ENCODE measurements at regions not wholly inside any gene's neighbourhood (a gene's known extent, or its start where the extent isn't known, plus 50 kb on each side); places are given as distances from the start of the nearest gene placed in this dataset.

GRCh38 chrX:26631385-26631784 is 415.4 kb downstream of the MAGEB5 start:
- Histone ChIP-seq H3K4me3 (no peak overlapping the region), H4K20me1 (ENCODE audit: control insufficient read depth, insufficient read depth) (no peaks in the 10 kb centered on the region), H3K27ac (ENCODE audit: control insufficient read depth, insufficient read depth) (no peak overlapping the region), H3K9ac (ENCODE audit: control insufficient read depth, insufficient read depth, low read length) (no peak overlapping the region), H3K4me1 (ENCODE audit: control insufficient read depth, insufficient read depth, low read length) (no peaks in the 10 kb centered on the region), H3K4me2 (ENCODE audit: control insufficient read depth, insufficient read depth) (no peak overlapping the region), H3K36me3 (ENCODE audit: control insufficient read depth in 2 of 2, insufficient read depth in 2 of 2, low read length in 1 of 2) (no peaks in the 10 kb centered on the region), H2AFZ (ENCODE audit: control insufficient read depth, low read depth, low read length) (no peak overlapping the region), H3K27me3 (replicated peaks in 1 of 2; ENCODE audit: control insufficient read depth in 2 of 2, insufficient read depth in 2 of 2, low read length in 1 of 2) (no peaks in the 10 kb centered on the region), H3K9me3 (replicated peaks; ENCODE audit: control insufficient read depth, insufficient read depth, low read length) (no peaks in the 10 kb centered on the region), H3K79me2 (ENCODE audit: control insufficient read depth, insufficient read depth, low read length) (no peaks in the 10 kb centered on the region)
- POLR2A ChIA-PET = no interaction called here
- RAD21 ChIA-PET (ENCODE audit: unreplicated experiment) = no interaction called here
- SMC1A ChIA-PET (ENCODE audit: uncharacterized antibody, unreplicated experiment) = no interaction called here
- DNase-seq (ENCODE audit: low read depth, low spot score) = no peak
- in situ Hi-C loops (cut with MboI) = no loop called here
- 0% methylated on average over 1 of the region's 1 CpG for WGBS (ENCODE audit: insufficient coverage, insufficient replicate concordance, low lambda C conversion rate, missing lambda C conversion rate)
- CTCF ChIA-PET = interaction anchor here (0.9 to 1.5 kb wide), 2 partner anchors 17 to 20 kb away, joined by 4 read pairs; no protein-coding TSS in a partner anchor
- no TSS peak for BruUV-seq (replicated peaks)
- FAIRE-seq = no peak
- intact Hi-C loops (cut with micrococcal nuclease; ENCODE audit: unreplicated experiment) = no loop called here
- no peak for ATAC-seq
- TF ChIP-seq ZNF24 (IDR thresholded peaks at IDR 0.05) = no peak

- Histone ChIP-seq H3K27me3 (replicated peaks in 1 of 2; ENCODE audit: control insufficient read depth in 2 of 2, insufficient read depth in 2 of 2, low read length in 1 of 2) (no peaks in the 10 kb centered on the region), H3K9ac (ENCODE audit: control insufficient read depth, insufficient read depth, low read length) (no peak overlapping the region), H3K4me1 (ENCODE audit: control insufficient read depth, insufficient read depth, low read length) (no peaks in the 10 kb centered on the region), H3K9me3 (replicated peaks; ENCODE audit: control insufficient read depth, insufficient read depth, low read length) (no peaks in the 10 kb centered on the region), H2AFZ (ENCODE audit: control insufficient read depth, low read depth, low read length) (no peak overlapping the region), H3K4me3 (no peak overlapping the region), H3K27ac (ENCODE audit: control insufficient read depth, insufficient read depth) (no peak overlapping the region), H3K4me2 (ENCODE audit: control insufficient read depth, insufficient read depth) (no peak overlapping the region), H3K79me2 (ENCODE audit: control insufficient read depth, insufficient read depth, low read length) (no peaks in the 10 kb centered on the region), H3K36me3 (ENCODE audit: control insufficient read depth in 2 of 2, insufficient read depth in 2 of 2, low read length in 1 of 2) (no peaks in the 10 kb centered on the region), H4K20me1 (ENCODE audit: control insufficient read depth, insufficient read depth) (no peaks in the 10 kb centered on the region)
- no TSS peak for BruUV-seq (replicated peaks)
- 3% methylated on average over 2 of the region's 2 CpGs for WGBS (ENCODE audit: insufficient coverage, insufficient replicate concordance, low lambda C conversion rate, missing lambda C conversion rate)
- TF ChIP-seq NBN (IDR thresholded peaks at IDR 0.05) (no peak), RUNX3 (IDR thresholded peaks at IDR 0.05; ENCODE audit: low read length) (no peak), ESRRA (IDR thresholded peaks at IDR 0.05; ENCODE audit: low read length) (no peak), YBX1 (IDR thresholded peaks at IDR 0.05) (no peak), PML (IDR thresholded peaks at IDR 0.05; ENCODE audit: low read length) (no peak), POLR2AphosphoS5 (IDR thresholded peaks at IDR 0.05; ENCODE audit: low read length) (no peak), ZBTB11 (CRISPR knock-in tag; IDR thresholded peaks at IDR 0.05) (no peak)
- ChIA-PET POLR2A (no interaction called here), RAD21 (ENCODE audit: unreplicated experiment) (no interaction called here), CTCF (no interaction called here), SMC1A (ENCODE audit: uncharacterized antibody, unreplicated experiment) (no interaction called here)
- FAIRE-seq = no peak
- no peak for DNase-seq (ENCODE audit: low read depth, low spot score)
- in situ Hi-C loops (cut with MboI) (no loop called here), intact Hi-C loops (cut with micrococcal nuclease; ENCODE audit: unreplicated experiment) (no loop called here)
- ATAC-seq = no peak
Observed at GRCh38 chrX:26613956-26614355, 398.0 kb downstream of the MAGEB5 start.

All from GM12878 (cell line).